D721Med (cell line): ENCODE measurements at regions not wholly inside any gene's neighbourhood (a gene's known extent, or its start where the extent isn't known, plus 50 kb on each side); places are given as distances from the start of the nearest gene placed in this dataset.
"Not testable (repeated sequence)": the region's sequence is repeated elsewhere in the genome, so short reads cannot be mapped to it uniquely, and the experiment has no call there.

Source experiments
- DNase-seq: peaks from one replicate; pipeline ENCODE4 v3.0.0; 2011; ENCODE audit warnings: low spot score; ENCODE audit not compliant: insufficient read length
- FAIRE-seq: peaks from 2 replicates; lab custom pipeline; 2011; peaks lifted over from hg19 to GRCh38; lab: Jason Lieb, UNC
- CTCF ChIP-seq: IDR thresholded peaks from 2 replicates; pipeline ENCODE4 v1.5.1; 2012; ENCODE audit warnings: mild to moderate bottlenecking, control low read depth; ENCODE audit not compliant: insufficient read depth; ENCODE audit errors: missing control alignments

- no peak for TF ChIP-seq CTCF
- DNase-seq (no peak), FAIRE-seq (no peak)
Observed at GRCh38 chr11:22554221-22554620, 71.4 kb downstream of the FANCF start.

GRCh38 chr11:22552885-22553284, 72.7 kb downstream of the FANCF start:
- DNase-seq (no peak), FAIRE-seq (no peak)
- TF ChIP-seq CTCF = no peak

GRCh38 chr11:22546746-22547145, 78.9 kb downstream of the FANCF start:
- FAIRE-seq (no peak), DNase-seq (no peak)
- no peak for TF ChIP-seq CTCF

- FAIRE-seq = no peak
- DNase-seq = no peak
- no peak for TF ChIP-seq CTCF
Observed at GRCh38 chr11:22543261-22543660, 82.4 kb downstream of the FANCF start.

- TF ChIP-seq CTCF = peak; percentile 86
- no peak for FAIRE-seq
- no peak for DNase-seq
Observed at GRCh38 chr11:22539821-22540256, 85.8 kb downstream of the FANCF start.

GRCh38 chr11:22536071-22536470, 89.6 kb downstream of the FANCF start:
- no peak for FAIRE-seq
- TF ChIP-seq CTCF = no peak
- DNase-seq = no peak

- not testable (repeated sequence) for DNase-seq, FAIRE-seq
Observed at GRCh38 chr11:22528612-22529429, 96.8 kb downstream of the FANCF start.
